GM18519 (cell line): ENCODE measurements at regions not wholly inside any gene's neighbourhood (a gene's known extent, or its start where the extent isn't known, plus 50 kb on each side); places are given as distances from the start of the nearest gene placed in this dataset.
"Not testable (repeated sequence)": the region's sequence is repeated elsewhere in the genome, so short reads cannot be mapped to it uniquely, and the experiment has no call there.

Experiments used
- ATAC-seq: cut with Tn5 transposase; IDR thresholded peaks from one replicate; pipeline ENCODE4 v1.9.1; 2021; ENCODE audit warnings: mild to moderate bottlenecking, moderate library complexity; ENCODE audit not compliant: unreplicated experiment, low FRiP score

DNA sequence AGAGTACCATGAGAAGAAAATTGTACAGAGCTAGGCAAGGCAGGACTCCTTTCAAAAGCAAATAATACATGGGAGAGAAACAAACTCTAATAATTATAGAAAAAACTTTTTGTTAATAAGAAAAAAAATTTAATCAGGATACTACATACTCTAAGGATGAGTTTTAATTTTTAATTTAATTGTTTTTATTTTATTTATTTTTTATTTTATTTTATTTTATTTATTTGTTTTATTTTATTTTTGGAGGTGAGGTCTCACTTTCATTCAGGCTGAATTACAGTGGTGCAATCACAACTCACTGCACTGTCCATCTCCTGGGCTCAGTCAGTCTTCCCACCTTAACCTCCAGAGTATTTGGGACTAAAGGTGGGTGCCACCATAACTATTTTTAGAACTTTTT lies 1347.2 kb downstream of the NLGN4Y start:
- ATAC-seq: no peak

GRCh38 chrY:15875881-15876280 lies 1351.6 kb downstream of the NLGN4Y start:
- ATAC-seq: not testable (repeated sequence)

GRCh38 chrY:15903524-15903923 lies 1379.2 kb downstream of the NLGN4Y start:
- not testable (repeated sequence) for ATAC-seq

DNA sequence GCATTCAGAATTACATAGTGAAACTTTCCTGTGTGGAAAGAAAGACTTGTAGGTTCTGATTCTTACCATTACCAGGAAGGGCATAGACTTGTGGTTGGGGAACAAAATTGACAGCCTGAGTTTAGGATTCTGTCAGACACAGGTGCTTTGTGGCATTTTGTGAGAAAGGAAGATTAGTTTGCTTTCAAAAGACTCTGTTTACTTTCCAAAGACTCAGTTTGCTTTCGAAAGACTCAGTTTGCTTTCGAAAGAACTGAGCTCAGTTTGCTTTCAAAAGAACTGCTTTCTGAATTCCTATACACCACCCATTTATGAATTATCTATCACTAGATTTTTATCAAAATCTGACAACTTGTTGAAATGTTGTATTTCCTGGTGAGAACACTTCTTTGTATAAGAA lies 1381.2 kb downstream of the NLGN4Y start:
- no peak for ATAC-seq

DNA sequence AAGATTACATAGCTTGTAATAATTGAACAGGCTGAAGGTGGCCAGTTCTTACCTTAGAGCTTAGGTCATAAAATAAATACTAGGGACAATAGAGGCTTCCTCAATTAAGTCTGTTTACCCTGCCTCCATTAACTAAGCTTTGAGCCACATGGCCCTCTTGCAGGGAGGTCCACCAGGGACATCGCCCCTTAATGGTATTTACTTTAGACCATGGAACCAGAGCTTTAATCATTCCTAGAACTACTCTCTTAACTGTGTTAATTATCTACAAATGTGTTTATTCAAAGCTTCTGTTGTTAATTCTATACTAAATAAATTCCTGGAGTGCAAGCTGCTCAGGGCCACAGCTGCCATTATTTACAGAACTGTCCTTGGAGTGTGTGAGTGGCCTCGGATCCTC lies 1402.2 kb downstream of the NLGN4Y start:
- ATAC-seq: no peak

DNA sequence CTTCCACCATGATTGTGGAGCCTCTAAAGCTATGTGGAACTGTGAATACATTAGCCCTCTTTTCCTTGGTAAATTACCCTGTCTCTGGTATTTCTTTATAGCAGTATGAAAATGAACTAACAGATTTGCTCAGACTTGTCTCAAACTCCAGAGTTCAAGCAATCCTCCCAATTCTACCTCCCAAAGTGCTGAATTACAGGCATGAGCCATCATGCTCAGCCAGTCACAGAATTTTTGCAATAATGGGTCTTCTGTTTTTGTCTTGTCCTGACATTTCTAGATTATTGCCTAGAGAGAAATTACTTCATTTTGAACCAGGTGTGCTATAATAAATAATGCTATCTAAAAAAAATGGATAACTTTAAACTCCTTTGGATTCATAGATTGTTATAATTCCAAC lies 1414.5 kb downstream of the NLGN4Y start:
- ATAC-seq: no peak

DNA sequence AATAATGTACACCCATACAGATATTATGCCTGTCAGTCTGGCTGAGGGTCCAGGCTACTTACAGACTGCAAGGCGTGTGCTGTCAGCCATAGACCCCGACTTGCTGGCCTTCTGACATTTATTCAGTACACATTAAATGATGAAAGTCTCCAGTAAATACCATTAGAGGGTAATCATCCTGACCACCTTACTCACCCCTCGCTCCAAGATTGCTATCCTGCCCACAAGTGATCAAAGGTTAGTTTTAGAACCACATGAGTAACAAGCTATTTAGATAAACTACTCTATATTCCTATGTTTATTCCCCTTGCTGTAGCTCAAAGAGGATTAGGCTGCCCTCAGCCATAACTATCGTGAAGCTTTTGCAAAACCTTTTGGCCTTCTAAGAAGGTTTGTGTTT lies 1426.7 kb downstream of the NLGN4Y start:
- ATAC-seq: no peak

- no peak for ATAC-seq
Observed at GRCh38 chrY:15968800-15969199, 1444.5 kb downstream of the NLGN4Y start.

GRCh38 chrY:15973200-15973599 lies 1448.9 kb downstream of the NLGN4Y start:
- no peak for ATAC-seq

DNA sequence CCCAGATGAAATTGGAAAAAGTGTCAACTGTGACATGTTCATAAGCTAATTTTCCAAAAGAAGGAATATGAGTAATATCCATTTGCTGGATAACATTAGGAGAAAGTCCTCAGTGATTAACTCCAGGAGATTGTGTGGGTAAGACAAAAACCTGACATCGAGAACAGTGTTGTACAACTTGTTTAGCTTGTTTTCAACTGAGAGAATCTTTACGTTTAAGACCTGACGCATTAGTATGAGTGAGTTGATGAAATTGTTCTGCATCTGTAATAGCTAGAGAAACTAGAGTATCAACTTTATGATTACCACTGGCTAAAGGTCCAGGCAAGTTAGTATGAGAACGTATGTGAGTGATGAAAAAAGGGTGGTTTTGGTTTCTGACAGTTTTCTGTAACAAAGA lies 1452.4 kb downstream of the NLGN4Y start:
- no peak for ATAC-seq

- ATAC-seq: no peak
Observed at GRCh38 chrY:15978503-15978902, 1454.2 kb downstream of the NLGN4Y start.

DNA sequence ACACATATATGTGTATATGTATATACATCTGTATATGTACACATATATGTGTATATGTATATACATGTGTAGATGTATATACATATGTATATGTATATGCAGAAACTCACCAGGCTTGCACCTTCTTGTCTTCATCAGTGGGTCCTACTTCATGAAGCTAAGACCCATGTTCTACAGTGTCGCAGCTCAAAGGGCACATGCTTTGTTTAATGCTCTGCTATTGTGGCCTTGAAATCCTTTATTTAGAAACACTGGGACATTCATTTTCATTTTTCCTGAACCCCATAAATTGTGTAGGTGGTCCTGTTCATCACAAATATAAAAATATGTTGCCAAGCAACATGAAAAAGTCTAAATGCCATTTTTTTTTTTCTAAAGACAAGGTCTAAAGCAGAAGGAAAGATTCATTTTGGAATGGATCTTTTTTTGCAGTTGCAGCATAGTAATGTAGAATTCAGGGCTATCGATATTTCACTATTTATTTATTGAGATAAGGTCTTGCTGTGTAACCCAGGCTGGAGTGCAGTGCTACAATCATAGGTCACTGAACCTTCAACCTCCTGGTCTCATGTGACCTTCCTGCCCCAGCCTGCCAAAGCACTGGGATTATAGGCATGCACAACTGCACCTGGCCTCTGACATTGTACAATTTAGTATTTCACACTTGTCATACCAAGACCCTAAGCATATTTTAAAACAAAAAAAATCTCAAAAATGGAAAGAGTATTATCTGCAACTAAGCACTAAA lies 1460.5 kb downstream of the NLGN4Y start:
- no peak for ATAC-seq

DNA sequence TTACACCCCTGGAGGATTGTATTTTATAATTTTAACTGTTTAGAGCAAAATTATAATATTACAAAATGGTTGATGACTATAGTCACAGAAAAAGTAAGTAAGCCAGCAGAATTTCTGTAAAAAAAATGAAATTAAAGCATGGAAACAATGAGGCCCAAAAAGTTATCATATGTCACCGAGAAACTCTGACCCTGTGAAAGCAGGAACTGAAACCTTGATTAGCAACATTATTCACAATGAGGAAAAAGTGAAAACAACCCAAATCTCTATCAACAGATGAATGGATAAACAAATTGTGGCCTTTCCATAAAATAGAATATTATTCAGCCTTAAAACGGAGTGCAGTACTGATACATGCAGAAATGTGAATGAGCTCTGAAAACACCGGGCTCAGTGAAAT lies 1471.7 kb downstream of the NLGN4Y start:
- ATAC-seq: no peak

DNA sequence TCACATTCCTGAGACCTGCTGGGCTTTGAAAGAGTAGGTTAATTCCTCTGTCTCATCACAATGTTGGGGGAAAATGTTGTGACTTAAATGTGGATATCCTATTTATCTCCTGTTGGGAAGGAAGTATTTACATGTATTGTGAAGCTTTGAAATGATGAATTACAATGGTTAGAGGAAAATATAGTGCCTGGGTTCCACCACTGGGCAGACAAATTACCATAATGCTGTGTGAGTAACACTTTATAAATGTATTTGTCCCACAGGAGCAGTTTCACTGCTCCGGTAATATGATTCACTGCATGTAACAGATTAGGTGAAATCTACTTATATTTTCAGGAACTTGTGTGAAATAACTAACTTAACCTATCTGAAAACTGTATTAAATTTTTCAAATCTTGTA lies 1476.4 kb downstream of the NLGN4Y start:
- ATAC-seq: no peak

DNA sequence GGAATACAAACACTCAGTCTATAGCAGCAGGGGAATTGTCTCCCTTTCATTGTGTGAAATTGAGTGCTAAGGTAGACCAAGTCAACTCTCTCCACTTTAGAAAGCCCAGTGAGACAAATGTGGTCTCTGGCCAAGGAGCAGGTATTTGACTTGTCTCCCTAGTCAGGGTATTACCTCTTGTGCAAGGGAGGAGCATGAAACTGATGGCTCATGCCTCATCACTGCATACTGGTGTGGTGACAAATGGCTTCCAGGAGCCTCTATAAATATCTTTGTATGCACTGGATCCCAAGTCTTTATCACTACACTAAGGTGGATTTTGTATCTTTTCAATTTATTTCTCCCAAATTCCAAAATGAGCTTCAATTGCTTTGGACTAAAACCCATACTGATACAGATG lies 1477.6 kb downstream of the NLGN4Y start:
- ATAC-seq: no peak

- no peak for ATAC-seq
Observed at GRCh38 chrY:16051908-16052643, 1527.7 kb downstream of the NLGN4Y start.

- ATAC-seq: no peak
Observed at GRCh38 chrY:16060141-16060540, 1535.8 kb downstream of the NLGN4Y start.

DNA sequence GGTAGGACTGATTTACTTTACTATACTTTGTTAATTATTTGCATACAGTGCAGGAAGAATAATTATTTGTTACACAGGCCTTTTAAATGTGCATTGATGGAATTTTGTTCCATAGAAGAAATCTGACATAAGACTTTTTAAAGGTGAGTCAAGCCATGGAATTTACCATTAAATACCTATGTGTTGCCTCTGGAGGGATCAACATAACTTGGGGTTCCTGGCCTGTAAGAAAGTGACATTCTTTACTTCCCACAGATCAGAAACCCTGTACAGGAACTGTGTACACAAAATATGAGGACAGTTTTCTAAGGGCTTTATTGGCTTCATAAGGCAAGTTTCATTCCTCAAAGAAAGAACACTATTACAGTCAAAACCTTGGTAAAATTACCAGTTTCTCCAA lies 1536.4 kb downstream of the NLGN4Y start:
- no peak for ATAC-seq

GRCh38 chrY:16071957-16072356 lies 1547.6 kb downstream of the NLGN4Y start:
- no peak for ATAC-seq

DNA sequence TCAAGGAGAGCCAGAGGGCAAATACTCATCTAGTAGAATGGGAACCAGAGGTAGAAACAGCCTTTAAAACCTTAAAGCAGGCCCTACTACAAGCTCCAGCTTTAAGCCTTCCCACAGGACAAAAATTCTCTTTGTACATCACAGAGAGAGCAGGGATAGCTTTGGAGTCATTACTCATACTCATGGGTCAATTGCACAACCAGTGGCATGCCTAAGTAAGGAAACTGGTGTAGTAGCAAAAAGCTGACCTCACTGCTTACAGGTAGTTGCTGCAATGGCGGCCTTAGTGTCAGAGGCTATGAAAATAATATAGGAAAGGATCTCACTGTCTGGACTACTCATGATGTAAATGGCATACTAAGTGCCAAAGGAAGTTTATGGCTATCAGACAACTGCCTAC lies 1551.4 kb downstream of the NLGN4Y start:
- no peak for ATAC-seq

DNA sequence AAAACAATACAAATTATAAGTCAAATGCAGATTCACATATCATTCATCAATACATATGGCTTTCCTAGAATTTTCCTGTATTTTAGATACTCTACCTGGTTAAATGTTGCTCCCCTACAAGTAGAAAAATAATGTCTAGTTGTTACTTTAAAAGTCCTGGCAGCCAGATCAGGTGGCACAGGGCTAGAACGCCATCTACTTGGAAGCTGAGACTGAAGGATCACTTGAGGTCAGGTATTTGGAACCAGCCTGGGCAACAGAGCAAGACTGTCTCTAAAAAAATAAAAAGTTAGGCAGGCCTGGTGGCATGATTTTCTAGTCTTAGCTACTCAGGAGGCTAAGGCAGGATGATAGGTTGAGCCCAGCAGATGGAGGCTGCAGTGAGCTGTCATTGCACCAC lies 1573.0 kb downstream of the NLGN4Y start:
- no peak for ATAC-seq

- ATAC-seq: no peak
Observed at GRCh38 chrY:16101815-16102214, 1577.5 kb downstream of the NLGN4Y start.
